Central memory CD8-positive, alpha-beta T cell (primary cell): ENCODE measurements at regions not wholly inside any gene's neighbourhood (a gene's known extent, or its start where the extent isn't known, plus 50 kb on each side); places are given as distances from the start of the nearest gene placed in this dataset.

ENCODE experiments used
- ATAC-seq: fragments of 150-1000 bp; cut with Tn5 transposase; replicated peaks from 2 replicates; pipeline ENCODE4 v1.10.0; 2022; ENCODE audit warnings: mild to moderate bottlenecking, moderate FRiP score, moderate number of reproducible peaks; ENCODE audit not compliant: poor library complexity, severe bottlenecking; ENCODE audit errors: extremely low read depth
- DNase-seq, 2 donors: peaks; one replicate each; pipeline ENCODE4 v3.0.0; 2021; ENCODE audit warnings: low spot score in 2 of 2
- H3K27ac Mint-ChIP-seq: one replicate; pipeline ENCODE4 v1.8.0; 2022; ENCODE audit warnings: low read depth, mild to moderate bottlenecking, moderate library complexity, mixed read lengths
- H3K27me3 Mint-ChIP-seq: one replicate; pipeline ENCODE4 v1.8.0; 2022; ENCODE audit warnings: mixed read lengths
- H3K36me3 Mint-ChIP-seq: one replicate; pipeline ENCODE4 v1.8.0; 2022; ENCODE audit warnings: mild to moderate bottlenecking, moderate library complexity, mixed read lengths; ENCODE audit not compliant: insufficient read depth
- H3K4me1 Mint-ChIP-seq: one replicate; pipeline ENCODE4 v1.8.0; 2022; ENCODE audit warnings: mixed read lengths
- H3K4me3 Mint-ChIP-seq: one replicate; pipeline ENCODE4 v1.8.0; 2022; ENCODE audit warnings: mild to moderate bottlenecking, moderate library complexity, mixed read lengths
- H3K9me3 Mint-ChIP-seq: one replicate; pipeline ENCODE4 v1.8.0; 2022; ENCODE audit warnings: mixed read lengths

GRCh38 chr12:29071099-29071498 lies 78.0 kb upstream of the FAR2 start:
- H3K9me3 Mint-ChIP-seq: no peaks in the 10 kb centered on the region
- no peak overlapping the region for H3K4me3 Mint-ChIP-seq
- no peaks in the 10 kb centered on the region for H3K4me1 Mint-ChIP-seq
- ATAC-seq (no peak), DNase-seq (no peak)
- peaks cover 53% of the 10 kb centered on the region for H3K27me3 Mint-ChIP-seq
- peaks cover 3% of the 10 kb centered on the region for H3K36me3 Mint-ChIP-seq
- H3K27ac Mint-ChIP-seq: no peak overlapping the region

DNA sequence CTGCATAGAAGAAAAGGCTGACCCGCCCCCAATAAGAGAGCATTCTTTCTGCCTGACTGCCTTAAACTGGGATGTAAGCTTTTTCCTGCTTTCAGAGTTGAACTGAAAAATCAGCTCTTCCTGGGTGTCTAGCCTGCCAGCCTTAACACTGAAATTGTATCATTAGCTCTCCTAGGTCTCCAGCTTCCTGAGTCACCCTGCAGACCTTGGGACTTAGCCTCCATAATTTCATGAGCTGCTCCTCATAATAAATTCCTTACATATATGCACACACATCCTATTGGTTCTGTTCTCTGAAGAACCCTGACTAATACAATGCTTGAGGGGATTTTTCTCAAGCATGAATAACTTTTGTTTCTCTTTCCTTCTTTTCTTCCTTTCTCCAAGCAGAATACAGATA lies 76.4 kb upstream of the FAR2 start:
- no peaks in the 10 kb centered on the region for H3K9me3 Mint-ChIP-seq
- H3K27me3 Mint-ChIP-seq: peaks cover 38% of the 10 kb centered on the region
- H3K36me3 Mint-ChIP-seq: peaks cover 3% of the 10 kb centered on the region
- H3K4me1 Mint-ChIP-seq: no peaks in the 10 kb centered on the region
- H3K27ac Mint-ChIP-seq: no peak overlapping the region
- DNase-seq (no peak), ATAC-seq (no peak)
- H3K4me3 Mint-ChIP-seq: no peak overlapping the region

DNA sequence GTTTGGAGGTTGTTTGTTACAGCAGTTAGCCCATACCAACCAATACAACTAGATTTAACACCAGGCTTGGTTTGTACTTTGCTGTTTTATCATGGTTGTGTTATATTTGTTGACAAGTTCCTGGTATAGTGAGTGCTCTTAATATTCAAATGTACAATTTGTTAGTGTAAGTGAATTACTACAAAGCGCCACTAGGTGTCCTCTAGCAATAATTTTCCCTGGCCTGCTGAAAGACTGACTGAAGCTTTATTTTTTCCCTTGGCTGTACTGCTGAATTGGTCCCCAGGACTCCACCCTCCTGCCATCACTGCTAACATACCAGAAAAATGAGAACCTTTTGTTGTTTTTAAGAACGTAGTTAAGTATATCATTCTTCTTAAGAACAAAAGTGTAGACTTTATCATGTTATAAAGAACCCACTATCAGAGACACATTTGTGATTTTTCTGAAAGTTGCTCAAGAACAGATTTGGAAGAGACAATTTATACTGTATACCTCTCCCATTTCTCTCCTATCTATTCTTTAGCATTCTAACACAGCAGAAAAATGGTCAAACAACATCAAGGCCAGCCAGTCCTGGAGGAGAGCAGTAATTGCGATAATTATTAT lies 75.3 kb upstream of the FAR2 start:
- H3K9me3 Mint-ChIP-seq: no peaks in the 10 kb centered on the region
- H3K27ac Mint-ChIP-seq: no peak overlapping the region
- no peak overlapping the region for H3K4me3 Mint-ChIP-seq
- no peaks in the 10 kb centered on the region for H3K4me1 Mint-ChIP-seq
- DNase-seq (no peak), ATAC-seq (peak; percentile 28)
- H3K36me3 Mint-ChIP-seq: peaks cover 3% of the 10 kb centered on the region
- H3K27me3 Mint-ChIP-seq: peaks cover 27% of the 10 kb centered on the region

GRCh38 chr12:29081101-29081500 lies 68.0 kb upstream of the FAR2 start:
- no peak for DNase-seq
- Mint-ChIP-seq H3K4me1 (no peaks in the 10 kb centered on the region), H3K27ac (no peak overlapping the region), H3K4me3 (no peak overlapping the region), H3K36me3 (no peaks in the 10 kb centered on the region), H3K9me3 (no peaks in the 10 kb centered on the region), H3K27me3 (no peaks in the 10 kb centered on the region)
- ATAC-seq: no peak

GRCh38 chr12:29082522-29082921 lies 66.6 kb upstream of the FAR2 start:
- Mint-ChIP-seq H3K36me3 (no peaks in the 10 kb centered on the region), H3K27me3 (peaks cover 10% of the 10 kb centered on the region), H3K27ac (no peak overlapping the region), H3K9me3 (no peaks in the 10 kb centered on the region), H3K4me3 (no peak overlapping the region), H3K4me1 (no peaks in the 10 kb centered on the region)
- DNase-seq (no peak), ATAC-seq (no peak)

DNA sequence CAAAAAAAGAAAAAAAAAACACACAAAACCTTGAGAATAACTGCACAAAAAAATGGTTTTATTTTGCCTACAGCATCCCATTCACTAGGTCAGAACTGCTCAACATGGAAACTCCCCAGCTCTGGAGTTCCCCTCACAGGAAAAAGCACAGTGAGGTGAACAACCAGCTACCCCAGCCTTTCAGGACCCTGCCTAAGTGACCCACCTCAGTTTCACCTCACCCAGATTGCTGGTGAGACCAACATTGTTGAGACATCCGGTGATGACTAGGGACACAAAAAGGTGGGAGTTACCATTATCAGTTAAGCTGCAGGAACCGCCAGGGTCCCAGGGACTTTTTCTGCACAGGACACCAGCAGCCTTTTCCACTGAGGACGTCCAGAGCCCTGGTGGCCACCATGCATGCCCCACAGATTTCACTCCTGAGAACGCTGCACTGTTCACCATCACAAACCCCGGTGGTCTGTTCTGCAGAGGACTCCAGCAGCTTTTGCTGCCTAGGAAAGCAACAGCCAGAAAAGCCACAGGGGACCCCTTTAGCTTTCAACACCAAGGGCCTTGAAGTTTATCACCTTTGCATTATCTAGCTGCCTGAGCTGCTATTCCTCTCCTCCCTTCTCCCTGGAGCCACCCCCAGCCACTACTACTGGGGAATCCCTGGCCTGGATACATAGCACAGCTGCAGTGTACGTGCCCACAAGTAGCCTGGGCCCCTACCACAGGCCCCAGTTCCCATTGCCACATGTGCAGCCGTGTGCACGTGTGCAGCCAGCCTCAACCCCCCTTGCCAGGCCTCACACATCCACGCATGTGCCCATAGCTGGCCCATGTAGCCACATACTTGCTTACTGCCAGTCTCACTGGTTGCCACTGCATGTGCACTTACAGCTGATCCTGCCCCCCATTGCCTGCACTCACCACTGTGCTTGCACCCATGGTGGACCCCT lies 62.5 kb upstream of the FAR2 start:
- DNase-seq (no peak), ATAC-seq (no peak)
- Mint-ChIP-seq H3K27me3 (peaks cover 12% of the 10 kb centered on the region), H3K27ac (no peak overlapping the region), H3K4me3 (no peak overlapping the region), H3K9me3 (no peaks in the 10 kb centered on the region), H3K4me1 (peaks cover 5% of the 10 kb centered on the region), H3K36me3 (no peaks in the 10 kb centered on the region)

GRCh38 chr12:29088611-29089219 lies 60.4 kb upstream of the FAR2 start:
- Mint-ChIP-seq H3K36me3 (no peaks in the 10 kb centered on the region), H3K27me3 (peaks cover 12% of the 10 kb centered on the region), H3K4me1 (peaks cover 5% of the 10 kb centered on the region), H3K9me3 (no peaks in the 10 kb centered on the region), H3K4me3 (no peak overlapping the region), H3K27ac (no peak overlapping the region)
- ATAC-seq (no peak), DNase-seq (no peak)
